T-cell (primary cell): ENCODE measurements at regions not wholly inside any gene's neighbourhood (a gene's known extent, or its start where the extent isn't known, plus 50 kb on each side); places are given as distances from the start of the nearest gene placed in this dataset.

Source experiments
- ATAC-seq, 4 experiments: fragments of 200-7000 bp in 3 of 4; fragments of 150-1000 bp in 1 of 4; cut with Tn5 transposase; replicated peaks in 1 of 4; 1 replicate in 3 of 4; 2 replicates in 1 of 4; pipeline ENCODE4 v1.10.0; 2021; ENCODE audit warnings: moderate library complexity in 3 of 4, mild to moderate bottlenecking in 2 of 4, moderate number of reproducible peaks in 1 of 4
- CTCF ChIA-PET, 2 donors: fragments of 300-600 bp; sonication (Branson Sonifier 250); formaldehyde crosslinking; loops; one replicate each; lab custom pipeline; 2022; ENCODE audit warnings: antibody characterized with exemption in 2 of 2; lab: Charles Lee
- POLR2A ChIA-PET, 2 donors: fragments of 300-600 bp; sonication (Branson Sonifier 250); formaldehyde crosslinking; loops; one replicate each; lab custom pipeline; 2022; ENCODE audit warnings: antibody characterized with exemption in 2 of 2; lab: Charles Lee
- DNase-seq, 35 experiments: peaks; one replicate each; pipeline versions ENCODE4 v3.0.0 to v3.0.0-alpha.2; 2013 to 2023
- H3K27ac ChIP-seq: one replicate; pipeline ENCODE4 v1.5.1; 2013; ENCODE audit warnings: low read length
- H3K27me3 ChIP-seq, 2 experiments: replicated peaks in 1 of 2; 1 replicate in 1 of 2; 2 replicates in 1 of 2; pipeline versions ENCODE4 v1.6.1 to v1.7.0; 2013; ENCODE audit warnings: low read length in 1 of 2, mixed read lengths in 1 of 2; ENCODE audit not compliant: control insufficient read depth in 2 of 2, insufficient read depth in 2 of 2; ENCODE audit errors: extremely low read depth in 1 of 2
- H3K36me3 ChIP-seq, 2 donors: 1 replicate in 1 of 2; 2 replicates in 1 of 2; pipeline versions ENCODE4 v1.6.1 to v1.7.0; 2013; ENCODE audit warnings: low read length in 1 of 2; ENCODE audit not compliant: control insufficient read depth in 2 of 2, insufficient read depth in 1 of 2; ENCODE audit errors: extremely low read depth in 1 of 2
- H3K4me1 ChIP-seq, 2 experiments: 1 replicate in 1 of 2; 2 replicates in 1 of 2; pipeline versions ENCODE4 v1.6.1 to v1.7.0; 2013; ENCODE audit warnings: low read length in 2 of 2, mixed read lengths in 1 of 2; ENCODE audit not compliant: insufficient read depth in 2 of 2, control insufficient read depth in 1 of 2; ENCODE audit errors: extremely low read depth in 1 of 2
- H3K4me3 ChIP-seq, 2 donors: 1 replicate in 1 of 2; 2 replicates in 1 of 2; pipeline versions ENCODE4 v1.5.1 to v1.7.0; 2013; ENCODE audit warnings: mild to moderate bottlenecking in 2 of 2, low read length in 1 of 2, moderate library complexity in 1 of 2; ENCODE audit not compliant: control insufficient read depth in 1 of 2; ENCODE audit errors: extremely low read depth in 1 of 2
- H3K9me3 ChIP-seq: 2 replicates; pipeline ENCODE4 v1.7.0; 2013
- H3K27ac Mint-ChIP-seq, 2 donors: one replicate each; pipeline ENCODE4 v1.8.0; 2020 to 2021; ENCODE audit warnings: mild to moderate bottlenecking in 2 of 2, mixed read lengths in 2 of 2
- H3K27me3 Mint-ChIP-seq, 2 donors: one replicate each; pipeline ENCODE4 v1.8.0; 2021 to 2022; ENCODE audit warnings: mixed read lengths in 2 of 2
- H3K36me3 Mint-ChIP-seq: one replicate; pipeline ENCODE4 v1.8.0; 2021; ENCODE audit warnings: mixed read lengths
- H3K4me1 Mint-ChIP-seq, 3 donors: one replicate each; pipeline ENCODE4 v1.8.0; 2020 to 2022; ENCODE audit warnings: mixed read lengths in 3 of 3, mild to moderate bottlenecking in 1 of 3
- H3K4me3 Mint-ChIP-seq, 3 donors: one replicate each; pipeline ENCODE4 v1.8.0; 2020 to 2022; ENCODE audit warnings: mild to moderate bottlenecking in 3 of 3, mixed read lengths in 3 of 3, moderate library complexity in 3 of 3
- H3K9me3 Mint-ChIP-seq, 3 donors: one replicate each; pipeline ENCODE4 v1.8.0; 2020 to 2022; ENCODE audit warnings: mixed read lengths in 3 of 3
- WGBS: methylation state at CpG from one replicate; pipeline ENCODE4 v1.1.5; 2013; ENCODE audit warnings: missing lambda C conversion rate; ENCODE audit not compliant: insufficient coverage; 5-methylcytosine and 5-hydroxymethylcytosine counted together

- 100% methylated on average over 1 of the region's 3 CpGs for WGBS
- CTCF ChIA-PET, result no interaction called here
- Mint-ChIP-seq H3K4me3 (no peak overlapping the region), H3K36me3 (no peaks in the 10 kb centered on the region), H3K27ac (no peak overlapping the region), H3K9me3 (no peaks in the 10 kb centered on the region), H3K27me3 (peaks cover 0 to 2% of the 10 kb centered on the region in 2 donors), H3K4me1 (no peaks in the 10 kb centered on the region)
- ATAC-seq (no peak), DNase-seq (no peak)
- H3K27me3 ChIP-seq, result peaks cover 0 to 8% of the 10 kb centered on the region in 2 experiments
- H3K9me3 ChIP-seq, result no peaks in the 10 kb centered on the region
- H3K36me3 ChIP-seq, result peaks cover 0 to 4% of the 10 kb centered on the region in 2 donors
- no peaks in the 10 kb centered on the region for H3K4me1 ChIP-seq
- H3K4me3 ChIP-seq, result no peak overlapping the region
- no peak overlapping the region for H3K27ac ChIP-seq
- POLR2A ChIA-PET, result no interaction called here
Measured at GRCh38 chr10:47098238-47098637, 187.0 kb downstream of the PTPN20 start.

GRCh38 chr10:47098964-47099363 is 187.7 kb downstream of the PTPN20 start:
- 91% methylated on average over 9 of the region's 11 CpGs for WGBS
- peaks cover 0 to 7% of the 10 kb centered on the region in 2 experiments for H3K27me3 ChIP-seq
- no peaks in the 10 kb centered on the region for H3K4me1 Mint-ChIP-seq
- DNase-seq, result no peak
- H3K4me1 ChIP-seq, result no peaks in the 10 kb centered on the region
- H3K27ac ChIP-seq, result no peak overlapping the region
- H3K36me3 ChIP-seq, result peaks cover 0 to 4% of the 10 kb centered on the region in 2 donors
- no peak for ATAC-seq
- H3K36me3 Mint-ChIP-seq, result no peaks in the 10 kb centered on the region
- H3K27me3 Mint-ChIP-seq, result peaks cover 0 to 2% of the 10 kb centered on the region in 2 donors
- H3K9me3 ChIP-seq, result no peaks in the 10 kb centered on the region
- no peak overlapping the region for H3K27ac Mint-ChIP-seq
- ChIA-PET CTCF (no interaction called here), POLR2A (no interaction called here)
- H3K9me3 Mint-ChIP-seq, result no peaks in the 10 kb centered on the region
- H3K4me3 Mint-ChIP-seq, result no peak overlapping the region
- H3K4me3 ChIP-seq, result no peak overlapping the region

GRCh38 chr10:47099474-47099873 is 188.2 kb downstream of the PTPN20 start:
- H3K27ac Mint-ChIP-seq, result no peak overlapping the region
- no peaks in the 10 kb centered on the region for H3K36me3 Mint-ChIP-seq
- no peaks in the 10 kb centered on the region for H3K9me3 Mint-ChIP-seq
- 96% methylated on average over 5 of the region's 7 CpGs for WGBS
- H3K4me1 ChIP-seq, result no peaks in the 10 kb centered on the region
- ATAC-seq, result no peak
- no peak overlapping the region for H3K4me3 Mint-ChIP-seq
- peaks cover 0 to under 1% (median 0%) of the 10 kb centered on the region in 3 donors for H3K4me1 Mint-ChIP-seq
- DNase-seq, result no peak
- ChIA-PET CTCF (no interaction called here), POLR2A (no interaction called here)
- no peak overlapping the region for H3K4me3 ChIP-seq
- H3K27ac ChIP-seq, result no peak overlapping the region
- H3K9me3 ChIP-seq, result no peaks in the 10 kb centered on the region
- H3K27me3 Mint-ChIP-seq, result peaks cover 0 to 2% of the 10 kb centered on the region in 2 donors
- peaks cover 0 to 7% of the 10 kb centered on the region in 2 experiments for H3K27me3 ChIP-seq
- H3K36me3 ChIP-seq, result peaks cover 0 to 4% of the 10 kb centered on the region in 2 donors

- no peaks in the 10 kb centered on the region for H3K27me3 Mint-ChIP-seq
- peaks cover 0 to 3% (median 2%) of the 10 kb centered on the region in 3 donors for H3K4me1 Mint-ChIP-seq
- CTCF ChIA-PET, result no interaction called here
- Histone ChIP-seq H3K9me3 (no peaks in the 10 kb centered on the region), H3K36me3 (peaks cover 0 to 4% of the 10 kb centered on the region in 2 donors), H3K27ac (no peak overlapping the region), H3K4me3 (no peak overlapping the region), H3K4me1 (no peaks in the 10 kb centered on the region), H3K27me3 (peaks cover 0 to 3% of the 10 kb centered on the region in 2 experiments)
- ATAC-seq, result no peak
- H3K4me3 Mint-ChIP-seq, result no peak overlapping the region
- no peaks in the 10 kb centered on the region for H3K36me3 Mint-ChIP-seq
- POLR2A ChIA-PET, result no interaction called here
- H3K27ac Mint-ChIP-seq, result no peak overlapping the region
- DNase-seq, result no peak
- H3K9me3 Mint-ChIP-seq, result no peaks in the 10 kb centered on the region
- 100% methylated on average over 1 of the region's 5 CpGs for WGBS
Measured at GRCh38 chr10:47101196-47101595, 190.0 kb downstream of the PTPN20 start.

GRCh38 chr10:47101807-47102206 is 190.6 kb downstream of the PTPN20 start:
- ATAC-seq (no peak), DNase-seq (no peak)
- H3K4me1 ChIP-seq, result no peaks in the 10 kb centered on the region
- ChIA-PET POLR2A (no interaction called here), CTCF (no interaction called here)
- H3K27ac ChIP-seq, result no peak overlapping the region
- WGBS, result 90% methylated on average over 3 of the region's 3 CpGs
- no peak overlapping the region for H3K4me3 ChIP-seq
- H3K27me3 ChIP-seq, result peaks cover 0 to 3% of the 10 kb centered on the region in 2 experiments
- Mint-ChIP-seq H3K4me3 (no peak overlapping the region), H3K36me3 (no peaks in the 10 kb centered on the region), H3K4me1 (peaks cover 0 to 7% (median 2%) of the 10 kb centered on the region in 3 donors), H3K27me3 (no peaks in the 10 kb centered on the region), H3K9me3 (no peaks in the 10 kb centered on the region), H3K27ac (no peak overlapping the region)
- H3K36me3 ChIP-seq, result peaks cover 0 to 4% of the 10 kb centered on the region in 2 donors
- H3K9me3 ChIP-seq, result no peaks in the 10 kb centered on the region

GRCh38 chr10:47104151-47104605 is 192.9 kb downstream of the PTPN20 start:
- Mint-ChIP-seq H3K27ac (no peak overlapping the region), H3K4me3 (no peak overlapping the region), H3K27me3 (no peaks in the 10 kb centered on the region), H3K9me3 (no peaks in the 10 kb centered on the region), H3K4me1 (peaks cover 0 to 7% (median 2%) of the 10 kb centered on the region in 3 donors), H3K36me3 (no peaks in the 10 kb centered on the region)
- H3K27me3 ChIP-seq, result peaks cover 0 to 5% of the 10 kb centered on the region in 2 experiments
- no peaks in the 10 kb centered on the region for H3K9me3 ChIP-seq
- DNase-seq (no peak), ATAC-seq (no peak)
- no peak overlapping the region for H3K27ac ChIP-seq
- 98% methylated on average over 3 of the region's 4 CpGs for WGBS
- peaks cover 0 to 4% of the 10 kb centered on the region in 2 donors for H3K36me3 ChIP-seq
- POLR2A ChIA-PET, result no interaction called here
- CTCF ChIA-PET, result interaction anchor here in 1 of 2 donors (0.6 kb wide), 1 partner anchor 108 kb away, joined by 3 read pairs; no protein-coding TSS in a partner anchor
- no peak overlapping the region for H3K4me3 ChIP-seq
- no peaks in the 10 kb centered on the region for H3K4me1 ChIP-seq
